ENCODE measurements at regions not wholly inside any gene's neighbourhood (a gene's known extent, or its start where the extent isn't known, plus 50 kb on each side); places are given as distances from the start of the nearest gene placed in this dataset.

DNA sequence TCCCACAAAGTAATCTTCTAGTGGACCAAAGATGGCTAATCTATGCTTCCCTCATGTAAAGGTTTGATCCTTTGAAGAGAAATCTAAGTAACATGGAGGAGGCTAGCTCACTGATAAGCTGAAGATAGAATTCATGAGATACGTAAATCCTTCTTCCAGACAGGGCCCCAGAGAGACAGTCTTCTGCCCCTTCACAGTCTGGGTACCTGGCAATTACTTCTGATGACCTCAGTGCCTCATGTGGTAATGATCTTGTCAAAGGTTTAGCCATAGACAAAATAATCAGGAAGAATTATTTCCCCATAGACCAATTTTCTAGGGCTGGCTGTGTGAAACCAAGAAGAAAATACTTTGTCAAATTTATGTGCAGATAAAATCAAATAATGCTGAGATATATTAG lies 495.8 kb downstream of the METTL4 start:
- in situ Hi-C loops (cut with HindIII; ENCODE audit: low sequenced_read_pairs): no loop called here

- in situ Hi-C loops (cut with HindIII; ENCODE audit: low sequenced_read_pairs): no loop called here
Observed at GRCh38 chr18:2082676-2083075, 488.6 kb downstream of the METTL4 start.

GRCh38 chr18:2083691-2084090 lies 487.6 kb downstream of the METTL4 start:
- in situ Hi-C loops (cut with HindIII; ENCODE audit: low sequenced_read_pairs): no loop called here

GRCh38 chr18:2086439-2086838 lies 484.9 kb downstream of the METTL4 start:
- in situ Hi-C loops (cut with HindIII; ENCODE audit: low sequenced_read_pairs): no loop called here

DNA sequence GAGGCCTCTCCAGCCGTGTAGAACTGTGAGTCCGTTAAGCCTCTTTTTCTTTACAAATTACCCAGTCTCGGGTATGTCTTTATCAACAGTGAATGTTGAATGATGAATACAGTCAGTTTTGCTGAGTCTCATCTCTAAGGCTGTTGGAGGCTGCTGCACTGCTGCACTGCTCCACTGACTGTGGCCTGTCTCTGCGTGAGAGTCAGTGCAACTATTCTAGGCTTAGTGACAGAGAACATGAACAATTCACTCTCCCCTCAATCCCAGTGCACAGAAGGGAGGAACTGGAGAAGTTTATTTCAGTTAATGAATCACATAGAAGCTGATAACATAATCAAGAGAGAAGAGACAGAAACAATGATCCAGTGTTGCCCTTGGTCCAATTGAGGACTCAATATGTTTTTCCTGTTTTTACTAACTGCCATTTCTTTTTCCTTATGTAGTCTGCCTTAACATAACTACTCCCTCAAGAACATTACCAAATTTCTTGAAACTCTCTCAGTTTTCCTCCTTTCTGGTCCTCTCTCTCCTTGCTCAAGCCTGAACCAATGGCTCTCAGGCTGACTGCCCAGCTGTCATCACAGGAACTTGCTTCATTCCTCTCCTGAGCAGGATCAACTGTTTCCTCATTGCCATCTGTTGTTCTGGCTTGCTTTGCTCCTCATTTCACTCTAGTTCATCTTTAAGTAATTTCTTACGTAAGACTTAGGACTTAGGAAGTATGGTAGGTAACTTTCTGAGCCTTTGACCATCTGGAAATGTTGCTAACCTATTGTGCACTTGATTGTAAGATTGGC lies 483.2 kb downstream of the METTL4 start:
- in situ Hi-C loops (cut with HindIII; ENCODE audit: low sequenced_read_pairs): no loop called here

GRCh38 chr18:2089396-2089795 lies 481.9 kb downstream of the METTL4 start:
- in situ Hi-C loops (cut with HindIII; ENCODE audit: low sequenced_read_pairs): no loop called here

DNA sequence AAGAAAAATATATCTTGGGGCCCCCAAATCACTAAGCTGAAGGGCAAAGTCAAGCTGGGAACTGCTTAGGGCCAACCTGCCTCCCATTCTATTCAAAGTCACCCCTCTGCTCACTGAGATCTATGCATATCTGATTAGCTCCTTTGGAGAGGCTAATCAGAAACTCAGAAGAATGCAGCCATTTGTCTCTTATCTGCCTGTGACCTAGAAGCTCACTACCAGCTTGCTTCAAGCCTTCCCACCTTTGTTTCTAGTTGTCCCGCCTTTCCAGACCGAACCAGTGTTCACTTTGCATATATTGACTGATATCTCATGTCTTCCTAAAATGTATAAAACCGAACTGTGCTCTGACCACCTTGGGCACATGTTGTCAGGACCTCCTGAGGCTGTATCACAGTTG lies 479.4 kb downstream of the METTL4 start:
- in situ Hi-C loops (cut with HindIII; ENCODE audit: low sequenced_read_pairs): no loop called here

- in situ Hi-C loops (cut with HindIII; ENCODE audit: low sequenced_read_pairs): no loop called here
Observed at GRCh38 chr18:2096551-2096950, 474.8 kb downstream of the METTL4 start.

DNA sequence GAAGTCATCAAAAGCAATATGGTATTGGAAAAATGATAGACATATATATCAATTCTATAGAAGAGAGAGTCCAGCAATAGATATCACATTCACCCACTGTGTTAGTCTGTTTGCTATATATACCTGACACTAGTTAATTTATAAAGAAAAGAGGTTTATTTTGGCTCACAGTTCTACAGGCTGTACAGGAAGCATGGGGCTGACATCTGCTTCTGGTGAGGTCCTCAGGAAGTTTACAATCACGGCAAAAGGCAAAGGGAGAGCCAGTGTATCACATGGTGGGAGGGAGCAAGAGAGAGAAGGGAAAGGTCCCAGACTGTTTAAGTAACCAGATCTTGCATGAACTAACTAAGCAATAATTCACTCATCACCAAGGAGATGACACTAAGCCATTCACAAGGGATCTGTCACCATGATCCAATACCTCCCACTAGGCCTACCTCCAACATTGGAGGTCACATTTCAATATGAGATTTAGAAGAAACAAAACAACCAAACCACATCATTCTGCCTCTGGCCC lies 470.6 kb downstream of the METTL4 start:
- in situ Hi-C loops (cut with HindIII; ENCODE audit: low sequenced_read_pairs): no loop called here

DNA sequence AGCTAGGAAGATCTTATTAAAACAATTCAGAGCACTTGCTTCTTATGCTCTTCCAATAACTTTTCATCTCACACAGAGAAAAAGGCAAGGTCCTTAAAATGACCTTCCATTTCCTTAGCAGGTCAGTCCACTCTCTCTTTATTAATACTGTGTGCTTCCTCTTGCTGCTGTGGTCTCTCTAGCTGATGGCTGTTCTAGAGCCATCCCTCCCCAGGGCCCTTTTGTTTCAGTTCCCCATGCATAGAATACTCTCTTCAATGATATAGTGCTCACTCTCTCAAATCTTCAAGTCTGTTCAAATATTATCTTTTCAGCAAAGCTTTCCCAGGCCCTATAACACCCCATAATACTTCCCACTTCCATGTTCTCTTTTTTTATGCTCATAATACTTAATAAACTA lies 469.3 kb downstream of the METTL4 start:
- in situ Hi-C loops (cut with HindIII; ENCODE audit: low sequenced_read_pairs): no loop called here

GRCh38 chr18:2103299-2103698 lies 468.0 kb downstream of the METTL4 start:
- in situ Hi-C loops (cut with HindIII; ENCODE audit: low sequenced_read_pairs): no loop called here

DNA sequence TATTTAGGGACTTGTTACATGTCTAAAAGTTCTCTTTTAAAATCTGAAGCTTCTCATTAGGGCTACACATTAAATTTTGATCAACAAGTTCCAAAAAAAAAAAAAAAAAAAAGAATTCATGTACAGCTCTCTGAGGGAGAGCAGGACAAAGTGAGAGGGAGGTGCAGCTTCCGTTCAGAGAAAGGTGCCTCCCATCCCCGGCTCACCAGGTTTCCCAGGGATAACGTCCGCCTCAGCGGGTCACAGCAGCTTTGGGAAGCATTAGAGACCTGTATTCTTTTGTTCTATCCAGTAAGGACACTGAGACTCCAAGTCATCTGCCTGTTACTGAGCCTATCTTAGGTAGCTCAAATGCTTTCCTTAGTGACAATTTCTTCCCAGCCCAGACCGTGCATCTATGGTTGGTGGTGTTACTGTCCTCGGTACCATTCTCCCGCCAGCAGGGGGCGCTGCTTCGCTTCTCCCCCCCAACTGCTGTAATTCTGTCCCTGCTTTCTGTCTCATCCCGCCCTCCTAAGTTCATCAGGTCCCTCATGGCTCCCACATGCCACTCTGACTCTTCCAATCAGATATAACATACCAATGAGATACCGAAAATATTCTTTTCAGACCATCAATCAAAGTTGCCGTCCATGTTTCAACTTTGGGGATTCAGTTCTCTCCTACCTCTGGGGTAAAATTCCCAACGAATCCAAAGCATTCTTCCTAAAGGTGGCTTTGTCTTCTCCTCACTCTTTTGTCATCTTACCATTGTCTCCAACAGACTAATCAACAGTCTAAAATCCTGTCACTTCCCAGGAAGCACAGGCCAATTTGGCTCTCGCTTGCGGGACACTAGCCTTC lies 466.5 kb downstream of the METTL4 start:
- in situ Hi-C loops (cut with HindIII; ENCODE audit: low sequenced_read_pairs): no loop called here

- in situ Hi-C loops (cut with HindIII; ENCODE audit: low sequenced_read_pairs): no loop called here
Observed at GRCh38 chr18:2108591-2108990, 462.7 kb downstream of the METTL4 start.

DNA sequence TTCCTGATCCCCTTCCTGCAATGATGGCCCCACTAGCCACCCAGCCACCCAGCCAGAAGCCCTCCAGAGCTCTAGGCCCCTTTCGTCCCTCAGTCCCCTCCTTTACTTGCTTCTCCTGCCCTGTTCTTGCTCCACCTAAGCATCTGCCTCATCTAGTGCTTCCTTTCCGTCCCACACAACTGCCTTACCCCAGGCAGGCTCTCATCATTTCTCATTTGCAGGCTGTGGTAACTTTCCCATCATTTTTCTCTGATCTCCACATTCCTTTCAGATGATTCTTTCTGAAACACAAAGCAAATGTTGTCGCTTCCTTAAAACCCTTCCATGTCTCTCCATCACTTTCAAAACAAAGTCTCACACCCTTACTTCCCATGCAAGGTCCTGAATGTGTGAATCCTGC lies 459.8 kb downstream of the METTL4 start:
- in situ Hi-C loops (cut with HindIII; ENCODE audit: low sequenced_read_pairs): no loop called here

GRCh38 chr18:2112435-2113045 lies 458.8 kb downstream of the METTL4 start:
- in situ Hi-C loops (cut with HindIII; ENCODE audit: low sequenced_read_pairs): no loop called here

- in situ Hi-C loops (cut with HindIII; ENCODE audit: low sequenced_read_pairs): no loop called here
Observed at GRCh38 chr18:2114289-2114688, 457.0 kb downstream of the METTL4 start.

DNA sequence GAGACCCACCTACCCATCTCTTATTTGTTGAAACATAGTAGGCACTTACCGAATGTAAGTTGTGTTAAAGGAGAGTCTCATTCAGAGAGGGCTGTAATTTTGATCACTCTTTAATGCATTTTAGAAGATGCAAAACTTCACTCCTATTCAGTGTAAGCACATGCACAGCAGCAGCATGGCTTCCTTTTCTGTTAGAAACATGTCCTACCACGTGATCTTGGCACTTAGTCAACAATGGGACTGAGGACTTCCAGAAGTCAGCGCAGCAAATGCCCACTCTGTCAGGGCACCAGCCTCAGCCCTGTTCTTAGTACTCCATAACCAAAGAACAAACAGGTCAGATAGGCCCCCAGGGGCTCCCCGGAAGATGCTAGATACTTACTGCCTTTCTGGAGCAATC lies 456.5 kb downstream of the METTL4 start:
- in situ Hi-C loops (cut with HindIII; ENCODE audit: low sequenced_read_pairs): loop anchor here (5.0 kb wide), 1 partner anchor 43 kb away; no protein-coding TSS in a partner anchor

GRCh38 chr18:2121224-2121623 lies 450.1 kb downstream of the METTL4 start:
- in situ Hi-C loops (cut with HindIII; ENCODE audit: low sequenced_read_pairs): no loop called here

DNA sequence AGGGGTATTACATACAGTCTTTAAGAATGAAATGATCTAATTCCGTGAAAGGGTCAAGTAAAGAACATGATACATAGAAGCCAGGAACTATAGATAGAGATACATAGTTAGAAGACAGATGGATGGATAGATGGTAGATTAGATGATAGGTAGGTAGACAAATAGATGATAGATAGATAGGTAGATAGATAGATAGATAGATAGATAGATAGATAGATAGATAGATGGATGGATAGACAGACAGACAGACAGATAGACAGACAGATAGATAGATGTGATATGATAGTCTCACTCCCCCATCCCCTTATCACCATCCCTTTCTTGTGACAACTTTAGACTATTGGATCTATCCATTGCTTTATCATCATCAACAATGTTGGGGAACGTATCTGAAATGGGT lies 448.2 kb downstream of the METTL4 start:
- in situ Hi-C loops (cut with HindIII; ENCODE audit: low sequenced_read_pairs): no loop called here

DNA sequence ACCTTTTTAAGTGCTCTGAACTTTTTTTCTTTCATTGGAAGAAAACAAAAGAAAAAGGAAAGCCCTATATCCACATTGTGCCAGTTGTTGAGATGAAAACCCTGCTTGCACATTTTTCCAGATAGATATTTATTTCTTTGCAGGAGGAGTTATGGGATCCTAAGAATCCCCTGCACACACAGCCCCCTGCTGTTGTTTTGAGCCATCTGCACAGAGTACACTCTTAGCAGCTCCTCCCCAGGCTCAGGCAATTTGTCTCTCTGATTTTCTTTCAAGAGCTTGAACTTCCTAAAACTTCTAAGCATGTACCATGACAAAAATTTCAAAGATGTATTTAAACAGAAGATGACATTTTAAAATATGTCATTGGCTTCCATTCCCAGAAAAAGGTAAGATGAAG lies 436.9 kb downstream of the METTL4 start:
- in situ Hi-C loops (cut with HindIII; ENCODE audit: low sequenced_read_pairs): no loop called here

- in situ Hi-C loops (cut with HindIII; ENCODE audit: low sequenced_read_pairs): no loop called here
Observed at GRCh38 chr18:2135309-2135708, 436.0 kb downstream of the METTL4 start.

Data from endothelial cell of hepatic sinusoid (primary cell).